ENCODE measurements at regions not wholly inside any gene's neighbourhood (a gene's known extent, or its start where the extent isn't known, plus 50 kb on each side); places are given as distances from the start of the nearest gene placed in this dataset.
A peak's percentile ranks its signal among the peaks of the same experiment; 100 is the strongest.

- no peak for DNase-seq (ENCODE audit: low read depth, low spot score)
- peaks cover 19% of the 10 kb centered on the region for H3K4me1 Mint-ChIP-seq
- TF ChIP-seq CTCF (conservative IDR thresholded peaks at IDR 0.05): no peak
- no peaks in the 10 kb centered on the region for H3K36me3 Mint-ChIP-seq (ENCODE audit: low read depth)
- H3K27ac Mint-ChIP-seq (ENCODE audit: unreplicated experiment): no peak overlapping the region
- H3K4me3 Mint-ChIP-seq: no peak overlapping the region
- no peaks in the 10 kb centered on the region for H3K9me3 Mint-ChIP-seq
- no peaks in the 10 kb centered on the region for H3K27me3 Mint-ChIP-seq (ENCODE audit: low read depth)
Observed at GRCh38 chr1:199308349-199308846, 669.6 kb downstream of the PTPRC start.

GRCh38 chr1:199310708-199311107 lies 671.9 kb downstream of the PTPRC start:
- no peak overlapping the region for H3K4me3 Mint-ChIP-seq
- H3K27ac Mint-ChIP-seq (ENCODE audit: unreplicated experiment): no peak overlapping the region
- H3K36me3 Mint-ChIP-seq (ENCODE audit: low read depth): no peaks in the 10 kb centered on the region
- no peaks in the 10 kb centered on the region for H3K27me3 Mint-ChIP-seq (ENCODE audit: low read depth)
- TF ChIP-seq CTCF (conservative IDR thresholded peaks at IDR 0.05): no peak
- no peaks in the 10 kb centered on the region for H3K9me3 Mint-ChIP-seq
- H3K4me1 Mint-ChIP-seq: peaks cover 19% of the 10 kb centered on the region
- DNase-seq (ENCODE audit: low read depth, low spot score): no peak

GRCh38 chr1:199311478-199312262 lies 672.8 kb downstream of the PTPRC start:
- no peak for DNase-seq (ENCODE audit: low read depth, low spot score)
- Mint-ChIP-seq H3K27ac (ENCODE audit: unreplicated experiment) (peak overlapping the region; percentile 69), H3K4me1 (peaks cover 19% of the 10 kb centered on the region), H3K9me3 (no peaks in the 10 kb centered on the region), H3K36me3 (ENCODE audit: low read depth) (no peaks in the 10 kb centered on the region), H3K4me3 (no peak overlapping the region), H3K27me3 (ENCODE audit: low read depth) (no peaks in the 10 kb centered on the region)
- no peak for TF ChIP-seq CTCF (conservative IDR thresholded peaks at IDR 0.05)

GRCh38 chr1:199312626-199313025 lies 673.8 kb downstream of the PTPRC start:
- no peaks in the 10 kb centered on the region for H3K9me3 Mint-ChIP-seq
- no peak for DNase-seq (ENCODE audit: low read depth, low spot score)
- H3K36me3 Mint-ChIP-seq (ENCODE audit: low read depth): no peaks in the 10 kb centered on the region
- peaks cover 19% of the 10 kb centered on the region for H3K4me1 Mint-ChIP-seq
- H3K4me3 Mint-ChIP-seq: no peak overlapping the region
- no peak for TF ChIP-seq CTCF (conservative IDR thresholded peaks at IDR 0.05)
- no peaks in the 10 kb centered on the region for H3K27me3 Mint-ChIP-seq (ENCODE audit: low read depth)
- H3K27ac Mint-ChIP-seq (ENCODE audit: unreplicated experiment): no peak overlapping the region

GRCh38 chr1:199313444-199313843 lies 674.6 kb downstream of the PTPRC start:
- Mint-ChIP-seq H3K27ac (ENCODE audit: unreplicated experiment) (no peak overlapping the region), H3K36me3 (ENCODE audit: low read depth) (no peaks in the 10 kb centered on the region), H3K27me3 (ENCODE audit: low read depth) (no peaks in the 10 kb centered on the region), H3K4me3 (no peak overlapping the region), H3K4me1 (peaks cover 19% of the 10 kb centered on the region), H3K9me3 (no peaks in the 10 kb centered on the region)
- TF ChIP-seq CTCF (conservative IDR thresholded peaks at IDR 0.05): no peak
- no peak for DNase-seq (ENCODE audit: low read depth, low spot score)

Measured in neural crest cell (in vitro differentiated cells).